ENCODE measurements at regions not wholly inside any gene's neighbourhood (a gene's known extent, or its start where the extent isn't known, plus 50 kb on each side); places are given as distances from the start of the nearest gene placed in this dataset.

DNA sequence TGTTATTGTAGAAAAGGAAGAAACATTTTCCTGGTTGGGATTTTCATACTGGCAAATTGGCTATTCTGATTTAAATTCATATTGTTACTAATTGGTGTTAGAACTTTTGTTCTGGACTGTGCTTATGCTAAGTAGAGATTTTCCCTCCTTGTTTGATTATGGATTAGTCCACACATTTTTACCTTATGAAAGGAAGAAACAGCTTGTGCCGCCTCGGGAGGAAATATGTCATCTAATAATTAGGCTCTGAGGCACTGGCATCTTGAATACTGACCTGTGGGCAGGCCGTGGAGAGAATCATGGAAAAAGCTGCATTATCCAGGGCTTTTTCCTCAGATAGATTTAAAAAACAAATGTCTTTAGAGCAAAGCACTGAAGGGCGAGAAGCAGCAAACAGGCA is 344.3 kb upstream of the TBL1XR1 start:
- Histone ChIP-seq H3K27me3 (ENCODE audit: insufficient read depth, low read length) (no peaks in the 10 kb centered on the region), H3K9me3 (ENCODE audit: insufficient read depth, low read depth, low read length) (no peaks in the 10 kb centered on the region), H3K36me3 (ENCODE audit: insufficient read depth, low read depth, low read length) (no peaks in the 10 kb centered on the region), H3K4me3 (ENCODE audit: low read length) (no peak overlapping the region), H3K4me1 (ENCODE audit: insufficient read depth, low read length) (peaks cover 19% of the 10 kb centered on the region; the same call in 1 of the 2 replicates), H3K9ac (ENCODE audit: low read depth, low read length) (no peak overlapping the region), H3K27ac (ENCODE audit: low read length) (no peak overlapping the region)

DNA sequence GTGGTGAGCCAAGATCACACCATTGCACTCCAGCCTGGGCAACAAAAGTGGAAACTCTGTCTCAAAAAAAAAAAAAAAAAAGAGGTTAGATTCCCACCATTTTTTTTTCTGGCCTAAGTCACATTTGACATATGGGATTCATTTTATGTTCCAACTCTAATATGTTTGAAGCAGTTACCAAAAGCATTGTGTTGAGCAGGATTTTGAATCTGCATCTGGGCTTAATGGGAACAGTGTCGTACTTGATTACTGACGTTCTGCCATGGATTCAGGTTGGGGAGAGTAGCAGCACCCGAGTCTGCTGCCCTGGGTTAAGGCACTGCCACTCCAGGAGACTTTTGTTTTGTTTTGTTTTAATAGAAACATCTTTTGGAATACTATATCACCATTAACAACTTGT is 348.7 kb upstream of the TBL1XR1 start:
- Histone ChIP-seq H3K36me3 (ENCODE audit: insufficient read depth, low read depth, low read length) (no peaks in the 10 kb centered on the region), H3K4me3 (ENCODE audit: low read length) (no peak overlapping the region), H3K27ac (ENCODE audit: low read length) (no peak overlapping the region), H3K9me3 (ENCODE audit: insufficient read depth, low read depth, low read length) (no peaks in the 10 kb centered on the region), H3K27me3 (ENCODE audit: insufficient read depth, low read length) (no peaks in the 10 kb centered on the region), H3K4me1 (ENCODE audit: insufficient read depth, low read length) (peaks cover 4% of the 10 kb centered on the region; the same call in 1 of the 2 replicates), H3K9ac (ENCODE audit: low read depth, low read length) (no peak overlapping the region)

DNA sequence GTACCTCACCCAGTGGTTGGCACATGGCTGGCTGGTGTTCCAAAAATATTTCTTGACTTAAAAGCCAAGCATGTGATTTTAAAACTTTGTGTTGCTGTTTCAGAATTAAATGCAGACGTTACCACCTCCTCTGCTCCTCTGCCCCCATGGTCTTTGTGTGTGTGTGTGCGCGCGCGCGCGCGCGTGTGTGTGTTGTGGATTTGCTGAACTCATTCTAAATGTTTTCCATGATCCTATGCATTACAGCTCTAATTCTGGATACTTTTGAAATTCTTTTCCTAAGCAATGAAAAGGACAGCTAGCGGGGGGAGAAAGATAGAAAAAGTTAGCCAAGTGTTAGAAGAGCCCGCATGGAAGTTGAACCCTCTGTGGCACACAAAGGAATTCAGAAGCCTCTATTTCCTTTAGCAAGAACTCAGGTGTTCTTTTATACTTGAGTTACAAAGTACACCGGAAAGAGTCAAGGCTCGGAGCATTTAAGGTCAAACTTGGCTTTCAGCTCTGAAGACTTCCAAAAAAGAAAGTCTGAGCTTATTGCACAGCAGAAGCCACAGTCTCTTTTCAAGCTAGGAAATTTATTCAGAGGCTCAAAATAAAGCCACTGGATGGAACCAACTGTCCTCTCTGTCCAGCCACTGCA is 350.5 kb upstream of the TBL1XR1 start:
- Histone ChIP-seq H3K27ac (ENCODE audit: low read length) (no peak overlapping the region), H3K27me3 (ENCODE audit: insufficient read depth, low read length) (no peaks in the 10 kb centered on the region), H3K4me1 (ENCODE audit: insufficient read depth, low read length) (no peaks in the 10 kb centered on the region), H3K9me3 (ENCODE audit: insufficient read depth, low read depth, low read length) (no peaks in the 10 kb centered on the region), H3K4me3 (ENCODE audit: low read length) (no peak overlapping the region), H3K9ac (ENCODE audit: low read depth, low read length) (no peak overlapping the region), H3K36me3 (ENCODE audit: insufficient read depth, low read depth, low read length) (no peaks in the 10 kb centered on the region)

DNA sequence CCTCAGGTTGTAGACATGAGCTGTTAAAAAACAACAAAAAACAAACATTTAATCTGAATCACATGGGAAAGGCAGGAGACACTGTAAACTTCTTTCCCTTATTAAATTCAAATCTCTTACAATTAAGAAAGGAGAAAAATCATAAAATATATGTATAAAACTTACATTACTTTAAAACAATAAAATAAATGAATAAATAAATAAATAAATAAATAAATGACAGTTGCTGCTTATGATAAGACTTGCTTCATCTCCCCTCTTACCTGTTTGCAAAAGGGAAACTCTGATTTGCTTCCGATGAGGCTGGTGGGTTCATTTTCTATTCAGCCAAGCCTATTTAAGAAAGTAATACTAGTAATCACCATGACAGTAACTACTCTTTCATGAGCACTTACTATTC is 353.4 kb upstream of the TBL1XR1 start:
- H3K4me1 ChIP-seq (ENCODE audit: insufficient read depth, low read length) = peaks cover 21% of the 10 kb centered on the region; the same call in 1 of the 2 replicates
- no peak overlapping the region for H3K9ac ChIP-seq (ENCODE audit: low read depth, low read length)
- no peak overlapping the region for H3K4me3 ChIP-seq (ENCODE audit: low read length)
- H3K27ac ChIP-seq (ENCODE audit: low read length) = no peak overlapping the region
- H3K9me3 ChIP-seq (ENCODE audit: insufficient read depth, low read depth, low read length) = no peaks in the 10 kb centered on the region
- no peaks in the 10 kb centered on the region for H3K27me3 ChIP-seq (ENCODE audit: insufficient read depth, low read length)
- no peaks in the 10 kb centered on the region for H3K36me3 ChIP-seq (ENCODE audit: insufficient read depth, low read depth, low read length)

DNA sequence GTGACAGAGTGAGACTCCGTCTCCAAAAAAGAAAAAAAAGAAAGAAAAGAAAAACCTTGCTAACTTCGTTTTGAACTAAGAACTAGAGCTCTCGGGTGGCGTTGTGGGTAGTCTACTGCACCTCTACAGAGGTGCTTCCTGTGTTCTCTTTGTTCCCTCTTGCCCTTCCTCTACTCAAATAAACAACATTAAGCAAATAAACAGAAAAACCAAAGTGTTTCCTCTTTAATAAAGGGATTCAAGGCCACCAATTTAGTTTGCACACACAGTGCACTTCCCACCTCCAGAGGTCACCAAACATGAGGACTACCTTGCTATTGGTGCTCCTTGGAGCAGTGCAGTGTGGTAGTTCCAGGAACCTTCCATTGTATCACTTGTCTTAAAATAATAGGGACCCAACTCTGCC is 354.2 kb upstream of the TBL1XR1 start:
- H3K4me3 ChIP-seq (ENCODE audit: low read length) = no peak overlapping the region
- no peak overlapping the region for H3K27ac ChIP-seq (ENCODE audit: low read length)
- H3K9ac ChIP-seq (ENCODE audit: low read depth, low read length) = no peak overlapping the region
- no peaks in the 10 kb centered on the region for H3K9me3 ChIP-seq (ENCODE audit: insufficient read depth, low read depth, low read length)
- no peaks in the 10 kb centered on the region for H3K36me3 ChIP-seq (ENCODE audit: insufficient read depth, low read depth, low read length)
- H3K4me1 ChIP-seq (ENCODE audit: insufficient read depth, low read length) = peaks cover 27% of the 10 kb centered on the region; the same call in 1 of the 2 replicates
- H3K27me3 ChIP-seq (ENCODE audit: insufficient read depth, low read length) = no peaks in the 10 kb centered on the region

DNA sequence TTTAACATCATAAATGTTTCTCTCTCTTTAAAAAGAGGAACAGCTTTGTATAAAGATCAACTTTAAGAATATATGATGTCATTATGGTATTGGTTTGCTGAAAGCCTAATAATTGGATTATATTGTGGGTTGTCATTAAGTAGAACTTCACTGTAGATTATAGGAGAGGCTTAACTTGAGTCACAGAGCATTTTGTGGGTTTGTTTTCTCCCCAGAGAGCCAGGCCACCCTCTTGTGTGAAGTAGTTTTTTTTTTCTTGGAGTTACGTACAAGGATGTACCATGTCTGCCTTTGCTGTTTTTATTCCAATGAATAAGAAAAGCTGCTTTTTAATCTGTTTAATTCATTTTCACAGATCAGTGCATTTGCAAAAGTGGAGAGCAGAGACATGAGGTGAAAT is 354.8 kb upstream of the TBL1XR1 start:
- H3K4me3 ChIP-seq (ENCODE audit: low read length) = no peak overlapping the region
- H3K9ac ChIP-seq (ENCODE audit: low read depth, low read length) = no peak overlapping the region
- H3K27me3 ChIP-seq (ENCODE audit: insufficient read depth, low read length) = no peaks in the 10 kb centered on the region
- no peak overlapping the region for H3K27ac ChIP-seq (ENCODE audit: low read length)
- H3K4me1 ChIP-seq (ENCODE audit: insufficient read depth, low read length) = peaks cover 27% of the 10 kb centered on the region; the same call in 1 of the 2 replicates
- H3K9me3 ChIP-seq (ENCODE audit: insufficient read depth, low read depth, low read length) = no peaks in the 10 kb centered on the region
- no peaks in the 10 kb centered on the region for H3K36me3 ChIP-seq (ENCODE audit: insufficient read depth, low read depth, low read length)

DNA sequence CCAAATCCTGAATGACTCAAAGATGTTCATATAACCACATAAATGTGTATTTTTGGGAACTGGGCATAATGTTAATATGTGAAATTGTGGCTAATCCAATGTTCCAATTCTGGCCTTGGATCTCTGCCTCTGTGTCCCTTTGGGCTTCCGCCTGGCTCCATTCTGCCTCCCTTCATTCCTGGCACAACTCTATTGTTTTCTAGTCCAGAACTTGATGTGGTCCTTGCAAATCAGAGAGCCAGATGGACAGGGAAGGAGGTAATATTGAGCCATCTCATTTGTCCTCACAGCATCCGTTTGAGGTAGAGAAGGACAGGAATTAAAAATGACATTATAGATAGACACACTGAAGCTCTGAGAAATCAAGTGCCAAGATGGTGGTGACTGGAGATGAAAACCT is 355.7 kb upstream of the TBL1XR1 start:
- H3K9me3 ChIP-seq (ENCODE audit: insufficient read depth, low read depth, low read length) = no peaks in the 10 kb centered on the region
- H3K27ac ChIP-seq (ENCODE audit: low read length) = no peak overlapping the region
- H3K4me3 ChIP-seq (ENCODE audit: low read length) = no peak overlapping the region
- H3K36me3 ChIP-seq (ENCODE audit: insufficient read depth, low read depth, low read length) = no peaks in the 10 kb centered on the region
- no peaks in the 10 kb centered on the region for H3K27me3 ChIP-seq (ENCODE audit: insufficient read depth, low read length)
- H3K4me1 ChIP-seq (ENCODE audit: insufficient read depth, low read length) = peaks cover 27% of the 10 kb centered on the region; the same call in 1 of the 2 replicates
- no peak overlapping the region for H3K9ac ChIP-seq (ENCODE audit: low read depth, low read length)

DNA sequence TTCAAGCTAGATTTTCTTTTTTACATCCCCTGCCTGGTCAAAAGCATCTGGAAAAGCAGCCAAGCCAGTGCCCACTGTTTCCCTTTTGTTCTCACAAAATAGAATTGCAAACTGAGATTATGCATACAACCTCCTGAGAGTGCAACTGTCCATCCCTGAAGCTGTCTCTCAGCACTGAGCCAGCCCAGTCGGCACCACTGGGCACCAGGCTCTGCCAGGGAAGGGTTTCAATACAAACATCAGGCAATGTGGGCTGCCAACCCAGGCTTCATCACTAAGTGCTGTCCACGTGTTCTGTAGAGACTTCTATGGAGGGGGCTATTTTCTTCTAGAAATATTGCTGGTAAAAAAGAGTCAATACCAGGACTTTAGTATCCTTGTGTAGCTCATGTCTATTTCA is 356.3 kb upstream of the TBL1XR1 start:
- Histone ChIP-seq H3K9me3 (ENCODE audit: insufficient read depth, low read depth, low read length) (no peaks in the 10 kb centered on the region), H3K36me3 (ENCODE audit: insufficient read depth, low read depth, low read length) (no peaks in the 10 kb centered on the region)

DNA sequence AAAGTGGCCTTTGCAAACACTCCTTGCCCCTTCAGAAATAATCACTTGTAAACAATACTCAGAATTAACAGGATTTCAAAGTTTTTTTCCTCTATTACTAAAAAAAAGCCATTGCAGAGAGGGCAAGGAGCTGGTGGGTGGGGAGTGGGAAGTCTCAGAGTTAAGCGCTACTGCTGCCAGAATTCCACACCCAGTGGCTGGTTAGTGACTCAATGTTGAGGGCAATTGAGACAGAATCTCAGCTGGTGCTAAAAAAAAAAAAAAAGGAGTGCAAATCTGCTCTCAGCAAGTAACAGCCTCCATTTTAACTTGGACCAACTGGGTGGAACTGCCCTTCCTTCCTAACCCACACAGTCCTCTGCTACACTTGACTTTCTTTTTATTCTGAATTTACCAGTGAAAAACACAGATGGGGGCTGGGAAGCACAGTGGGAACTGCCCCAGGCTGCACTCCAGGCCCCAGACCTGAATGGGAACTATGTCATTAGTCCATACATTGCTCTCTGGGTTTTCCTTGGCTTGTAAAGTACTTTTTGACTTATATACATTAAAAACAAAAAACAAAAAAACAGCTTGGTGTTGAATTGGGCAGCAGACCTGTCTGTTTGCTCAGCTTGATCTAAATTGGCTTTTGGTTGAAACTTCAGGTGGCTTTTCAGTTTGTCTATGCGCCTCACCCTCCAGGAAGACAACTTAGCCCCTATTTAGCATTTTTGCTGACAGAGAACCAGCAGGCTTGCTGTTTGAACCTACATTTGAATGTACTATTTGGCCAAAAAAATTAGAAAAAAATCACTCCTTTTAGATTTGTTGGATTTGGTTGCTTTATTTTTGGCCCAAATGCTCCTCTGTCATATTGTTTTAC is 357.8 kb upstream of the TBL1XR1 start:
- Histone ChIP-seq H3K36me3 (ENCODE audit: insufficient read depth, low read depth, low read length) (no peaks in the 10 kb centered on the region), H3K4me1 (ENCODE audit: insufficient read depth, low read length) (peaks cover 27% of the 10 kb centered on the region; the same call in 1 of the 2 replicates), H3K9me3 (ENCODE audit: insufficient read depth, low read depth, low read length) (no peaks in the 10 kb centered on the region), H3K27ac (ENCODE audit: low read length) (no peak overlapping the region), H3K27me3 (ENCODE audit: insufficient read depth, low read length) (no peaks in the 10 kb centered on the region), H3K4me3 (ENCODE audit: low read length) (no peak overlapping the region), H3K9ac (ENCODE audit: low read depth, low read length) (no peak overlapping the region)

More for the DNA sequence above, 356.3 kb upstream of the TBL1XR1 start:
- Histone ChIP-seq H3K27me3 (ENCODE audit: insufficient read depth, low read length) (no peaks in the 10 kb centered on the region), H3K27ac (ENCODE audit: low read length) (no peak overlapping the region), H3K4me3 (ENCODE audit: low read length) (no peak overlapping the region), H3K9ac (ENCODE audit: low read depth, low read length) (no peak overlapping the region), H3K4me1 (ENCODE audit: insufficient read depth, low read length) (peaks cover 27% of the 10 kb centered on the region; the same call in 1 of the 2 replicates)

DNA sequence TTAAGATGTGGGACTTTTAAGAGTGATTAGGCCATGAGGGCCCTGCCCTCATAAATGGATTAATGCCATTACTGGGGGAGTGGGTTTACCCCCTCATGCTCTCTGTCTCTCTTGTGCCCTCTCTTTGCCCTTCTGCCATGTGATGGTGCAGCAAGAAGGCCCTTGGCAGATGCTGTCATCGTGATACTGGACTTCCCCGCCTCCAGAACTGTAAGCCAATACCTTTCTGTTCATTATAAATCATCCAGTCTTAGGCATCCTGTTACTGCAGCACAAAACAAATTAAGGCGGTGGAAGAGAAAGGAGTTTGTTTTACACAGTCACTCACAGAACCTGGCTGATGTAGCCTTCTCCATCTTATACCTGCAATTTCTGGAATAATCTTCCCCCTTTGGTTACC is 360.3 kb upstream of the TBL1XR1 start:
- Histone ChIP-seq H3K27ac (ENCODE audit: low read length) (no peak overlapping the region), H3K4me1 (ENCODE audit: insufficient read depth, low read length) (peaks cover 33% of the 10 kb centered on the region), H3K9ac (ENCODE audit: low read depth, low read length) (no peak overlapping the region), H3K9me3 (ENCODE audit: insufficient read depth, low read depth, low read length) (no peaks in the 10 kb centered on the region), H3K36me3 (ENCODE audit: insufficient read depth, low read depth, low read length) (no peaks in the 10 kb centered on the region), H3K27me3 (ENCODE audit: insufficient read depth, low read length) (no peaks in the 10 kb centered on the region), H3K4me3 (ENCODE audit: low read length) (no peak overlapping the region)

DNA sequence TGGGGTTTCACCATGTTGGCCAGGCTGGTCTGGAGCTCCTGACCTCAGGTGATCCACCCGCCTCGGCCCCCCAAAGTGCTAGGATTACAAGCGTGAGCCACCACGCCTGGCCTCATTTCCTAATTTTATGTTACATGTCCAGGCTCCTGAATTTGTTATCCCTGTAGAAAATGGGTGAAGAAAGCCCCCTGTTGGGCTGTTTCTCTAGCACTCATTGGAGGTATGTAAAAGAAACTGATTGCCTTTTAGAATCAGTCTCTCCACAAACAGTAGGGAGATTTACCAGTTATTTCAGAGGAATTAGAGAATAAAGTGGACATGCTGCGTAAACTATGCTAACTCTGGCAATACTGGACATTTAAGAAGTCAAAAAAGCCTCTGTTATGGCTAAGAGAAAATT is 364.1 kb upstream of the TBL1XR1 start:
- H3K27ac ChIP-seq (ENCODE audit: low read length) = no peak overlapping the region
- H3K9me3 ChIP-seq (ENCODE audit: insufficient read depth, low read depth, low read length) = no peaks in the 10 kb centered on the region
- no peak overlapping the region for H3K9ac ChIP-seq (ENCODE audit: low read depth, low read length)
- H3K4me1 ChIP-seq (ENCODE audit: insufficient read depth, low read length) = peaks cover 13% of the 10 kb centered on the region
- no peaks in the 10 kb centered on the region for H3K36me3 ChIP-seq (ENCODE audit: insufficient read depth, low read depth, low read length)
- H3K27me3 ChIP-seq (ENCODE audit: insufficient read depth, low read length) = no peaks in the 10 kb centered on the region
- H3K4me3 ChIP-seq (ENCODE audit: low read length) = no peak overlapping the region
